ENCODE measurements at regions not wholly inside any gene's neighbourhood (a gene's known extent, or its start where the extent isn't known, plus 50 kb on each side); places are given as distances from the start of the nearest gene placed in this dataset.
A peak's percentile ranks its signal among the peaks of the same experiment; 100 is the strongest.

- DNase-seq (ENCODE audit: low spot score), result no peak
These were observed 214.1 kb upstream of the DAPK1 start for GRCh38 chr9:87283585-87283984.

GRCh38 chr9:87285183-87285850 lies 212.3 kb upstream of the DAPK1 start:
- no peak for DNase-seq (ENCODE audit: low spot score)

- DNase-seq (ENCODE audit: low spot score), result no peak
These were observed 211.2 kb upstream of the DAPK1 start for GRCh38 chr9:87286506-87286905.

- peak; percentile 40 for DNase-seq (ENCODE audit: low spot score)
These were observed 207.2 kb upstream of the DAPK1 start for GRCh38 chr9:87290241-87291052.

- DNase-seq (ENCODE audit: low spot score), result no peak
These were observed 205.0 kb upstream of the DAPK1 start for GRCh38 chr9:87292449-87293191.

GRCh38 chr9:87294126-87294525 lies 203.5 kb upstream of the DAPK1 start:
- DNase-seq (ENCODE audit: low spot score), result no peak

- no peak for DNase-seq (ENCODE audit: low spot score)
These were observed 196.8 kb upstream of the DAPK1 start for GRCh38 chr9:87300915-87301314.

GRCh38 chr9:87301371-87301770 lies 196.3 kb upstream of the DAPK1 start:
- DNase-seq (ENCODE audit: low spot score), result no peak

GRCh38 chr9:87305151-87305550 lies 192.5 kb upstream of the DAPK1 start:
- DNase-seq (ENCODE audit: low spot score), result no peak

- no peak for DNase-seq (ENCODE audit: low spot score)
These were observed 191.7 kb upstream of the DAPK1 start for GRCh38 chr9:87306006-87306405.

- DNase-seq (ENCODE audit: low spot score), result no peak
These were observed 189.8 kb upstream of the DAPK1 start for GRCh38 chr9:87307848-87308247.

GRCh38 chr9:87309236-87309635 lies 188.4 kb upstream of the DAPK1 start:
- DNase-seq (ENCODE audit: low spot score), result peak; percentile 14

GRCh38 chr9:87310827-87311523 lies 186.7 kb upstream of the DAPK1 start:
- no peak for DNase-seq (ENCODE audit: low spot score)

GRCh38 chr9:87319656-87320055 lies 178.0 kb upstream of the DAPK1 start:
- no peak for DNase-seq (ENCODE audit: low spot score)

GRCh38 chr9:87320146-87320884 lies 177.4 kb upstream of the DAPK1 start:
- DNase-seq (ENCODE audit: low spot score), result no peak

- DNase-seq (ENCODE audit: low spot score), result peak; percentile 19
These were observed 174.6 kb upstream of the DAPK1 start for GRCh38 chr9:87322840-87323635.

GRCh38 chr9:87323928-87324327 lies 173.7 kb upstream of the DAPK1 start:
- DNase-seq (ENCODE audit: low spot score), result no peak

GRCh38 chr9:87324613-87325194 lies 173.0 kb upstream of the DAPK1 start:
- DNase-seq (ENCODE audit: low spot score), result peak; percentile 41

- DNase-seq (ENCODE audit: low spot score), result no peak
These were observed 170.0 kb upstream of the DAPK1 start for GRCh38 chr9:87327575-87328125.

GRCh38 chr9:87333802-87334201 lies 163.9 kb upstream of the DAPK1 start:
- DNase-seq (ENCODE audit: low spot score), result no peak

Measured in hepatic stellate cell (primary cell).